H1 (cell line): ENCODE measurements at regions not wholly inside any gene's neighbourhood (a gene's known extent, or its start where the extent isn't known, plus 50 kb on each side); places are given as distances from the start of the nearest gene placed in this dataset.

Source experiments
- CTCF ChIA-PET: fragments of 300-600 bp; sonication (Branson Sonifier 250); formaldehyde crosslinking; loops from one replicate; lab custom pipeline; 2021; ENCODE audit not compliant: partially characterized antibody; lab: Charles Lee
- POLR2A ChIA-PET: fragments of 300-600 bp; sonication (Branson Sonifier 250); formaldehyde crosslinking; loops from one replicate; lab custom pipeline; 2021; ENCODE audit warnings: inconsistent platforms; ENCODE audit not compliant: partially characterized antibody; lab: Charles Lee
- DNase-seq, 2 experiments: peaks; one replicate each; pipeline versions ENCODE4 v3.0.0 to v3.0.0-alpha.2; 2010 to 2022; ENCODE audit warnings: low spot score in 2 of 2, low read depth in 1 of 2, mixed read lengths in 1 of 2
- FAIRE-seq: peaks from 2 replicates; lab custom pipeline; 2011; peaks lifted over from hg19 to GRCh38; lab: Jason Lieb, UNC
- H2AFZ ChIP-seq: 2 replicates; pipeline ENCODE4 v1.8.1; 2012; ENCODE audit warnings: low read length, inconsistent platforms
- H2AK5ac ChIP-seq: 2 replicates; pipeline ENCODE4 v1.6.1; 2013; ENCODE audit warnings: low read depth, low read length
- H2BK120ac ChIP-seq: replicated peaks from 2 replicates; pipeline ENCODE3; 2013; ENCODE audit warnings: low read depth, low read length, inconsistent platforms
- H2BK12ac ChIP-seq: 2 replicates; pipeline ENCODE4 v1.6.1; 2013; ENCODE audit warnings: low read depth, low read length
- H2BK15ac ChIP-seq: 2 replicates; pipeline ENCODE4 v1.6.1; 2013; ENCODE audit warnings: low read length
- H2BK20ac ChIP-seq: 2 replicates; pipeline ENCODE4 v1.6.1; 2013; ENCODE audit warnings: low read length
- H2BK5ac ChIP-seq: 2 replicates; pipeline ENCODE4 v1.6.1; 2013; ENCODE audit warnings: low read depth, low read length
- H3K14ac ChIP-seq: 2 replicates; pipeline ENCODE4 v1.6.1; 2013; ENCODE audit warnings: inconsistent platforms; ENCODE audit not compliant: insufficient read length
- H3K18ac ChIP-seq: 2 replicates; pipeline ENCODE4 v1.6.1; 2013; ENCODE audit warnings: low read length; ENCODE audit errors: extremely low read depth
- H3K23ac ChIP-seq: 2 replicates; pipeline ENCODE4 v1.6.1; 2013; ENCODE audit warnings: inconsistent platforms; ENCODE audit not compliant: insufficient read length
- H3K23me2 ChIP-seq: 2 replicates; pipeline ENCODE4 v1.6.1; 2013; ENCODE audit warnings: low read depth, low read length
- H3K27ac ChIP-seq: 2 replicates; pipeline ENCODE4 v1.6.1; 2011; ENCODE audit warnings: low read depth, low read length, inconsistent platforms
- H3K27me3 ChIP-seq, 4 experiments: replicated peaks in 1 of 4; 1 replicate in 1 of 4; 2 replicates in 3 of 4; pipeline versions ENCODE4 v1.6.1 to v1.8.1; 2011 to 2013; ENCODE audit warnings: low read length in 3 of 4, mild to moderate bottlenecking in 3 of 4, inconsistent platforms in 2 of 4, mixed read lengths in 2 of 4, moderate library complexity in 1 of 4; ENCODE audit not compliant: control insufficient read depth in 3 of 4, insufficient read depth in 3 of 4; ENCODE audit errors: extremely low read depth in 1 of 4
- H3K36me3 ChIP-seq, 4 experiments: 2 replicates each; pipeline versions ENCODE4 v1.6.1 to v1.8.1; 2011 to 2013; ENCODE audit warnings: mild to moderate bottlenecking in 4 of 4, low read length in 3 of 4, moderate library complexity in 2 of 4, control low read depth in 1 of 4, inconsistent platforms in 1 of 4; ENCODE audit not compliant: insufficient read depth in 4 of 4, control insufficient read depth in 2 of 4
- H3K4ac ChIP-seq: replicated peaks from 2 replicates; pipeline ENCODE3; 2013; ENCODE audit warnings: low read length, low read depth, mixed read lengths, inconsistent platforms; ENCODE audit not compliant: insufficient read length
- H3K4me1 ChIP-seq, 4 experiments: replicated peaks in 1 of 4; 1 replicate in 1 of 4; 2 replicates in 3 of 4; pipeline versions ENCODE4 v1.6.1 to v1.8.1; 2011 to 2013; ENCODE audit warnings: low read length in 3 of 4, inconsistent platforms in 2 of 4, mixed read lengths in 1 of 4; ENCODE audit not compliant: insufficient read depth in 4 of 4, control insufficient read depth in 3 of 4
- H3K4me2 ChIP-seq, 2 experiments: 2 replicates each; pipeline versions ENCODE4 v1.6.1 to v1.8.1; 2011 to 2013; ENCODE audit warnings: low read depth in 2 of 2, low read length in 2 of 2, control low read depth in 1 of 2, inconsistent platforms in 1 of 2, mild to moderate bottlenecking in 1 of 2; ENCODE audit not compliant: insufficient read depth in 1 of 2
- H3K4me3 ChIP-seq, 4 experiments: fragments of 200-600, 300-600 bp in 1 of 4; sonication (generic), shearing (Covaris generic), sonication (Bioruptor Twin) in 1 of 4; 2 replicates each; pipeline versions ENCODE4 v1.5.1 to v1.8.1; 2011 to 2016; ENCODE audit warnings: low read length in 4 of 4, low read depth in 3 of 4, control low read depth in 2 of 4, inconsistent platforms in 2 of 4, mild to moderate bottlenecking in 2 of 4, mixed read lengths in 1 of 4, moderate library complexity in 1 of 4; ENCODE audit not compliant: insufficient read depth in 2 of 4; ENCODE audit errors: extremely low read depth in 1 of 4
- H3K56ac ChIP-seq: replicated peaks from 2 replicates; pipeline ENCODE3; 2013; ENCODE audit warnings: low read depth, mild to moderate bottlenecking, mixed read lengths, low read length, inconsistent platforms; ENCODE audit not compliant: insufficient read length
- H3K79me1 ChIP-seq: 2 replicates; pipeline ENCODE4 v1.6.1; 2013; ENCODE audit warnings: low read depth, low read length, control low read depth
- H3K79me2 ChIP-seq, 2 experiments: 2 replicates each; pipeline versions ENCODE4 v1.6.1 to v1.8.1; 2012 to 2013; ENCODE audit warnings: low read length in 2 of 2, mild to moderate bottlenecking in 2 of 2, inconsistent platforms in 1 of 2; ENCODE audit not compliant: insufficient read depth in 2 of 2, control insufficient read depth in 1 of 2
- H3K9ac ChIP-seq, 4 experiments: replicated peaks in 1 of 4; 1 replicate in 1 of 4; 2 replicates in 3 of 4; pipeline versions ENCODE4 v1.6.1 to v1.8.1; 2011 to 2013; ENCODE audit warnings: low read depth in 3 of 4, low read length in 3 of 4, control low read depth in 2 of 4, mild to moderate bottlenecking in 2 of 4, moderate library complexity in 2 of 4, inconsistent platforms in 1 of 4; ENCODE audit errors: extremely low read depth in 1 of 4
- H3K9me3 ChIP-seq, 2 experiments: 2 replicates each; pipeline versions ENCODE4 v1.6.1 to v1.8.1; 2012 to 2013; ENCODE audit warnings: mild to moderate bottlenecking in 2 of 2, moderate library complexity in 2 of 2, control low read depth in 1 of 2, inconsistent platforms in 1 of 2, low read depth in 1 of 2, low read length in 1 of 2, mixed read lengths in 1 of 2; ENCODE audit not compliant: insufficient read depth in 2 of 2
- H4K20me1 ChIP-seq, 2 experiments: replicated peaks in 1 of 2; 2 replicates each; pipeline versions ENCODE3 to v1.8.1; 2011 to 2013; ENCODE audit warnings: inconsistent platforms in 2 of 2, low read length in 2 of 2, mild to moderate bottlenecking in 1 of 2; ENCODE audit not compliant: insufficient read depth in 2 of 2, control insufficient read depth in 1 of 2
- H4K5ac ChIP-seq: 2 replicates; pipeline ENCODE4 v1.6.1; 2013; ENCODE audit warnings: low read length, low read depth, mixed read lengths, inconsistent platforms; ENCODE audit not compliant: insufficient read length
- H4K8ac ChIP-seq: 2 replicates; pipeline ENCODE4 v1.8.0; 2013; ENCODE audit warnings: mild to moderate bottlenecking, moderate library complexity, low read length, inconsistent platforms; ENCODE audit not compliant: insufficient read depth; ENCODE audit errors: extremely low read depth
- H4K91ac ChIP-seq: replicated peaks from 2 replicates; pipeline ENCODE3; 2013; ENCODE audit warnings: low read length, mixed read lengths, inconsistent platforms; ENCODE audit not compliant: insufficient read length
- BACH1 ChIP-seq: IDR thresholded peaks from 2 replicates; pipeline ENCODE4 v1.6.1; 2012; ENCODE audit warnings: low read length, improper control_type of control experiment
- CHD1 ChIP-seq: IDR thresholded peaks from 2 replicates; pipeline ENCODE4 v1.6.1; 2012; ENCODE audit warnings: low read depth, low read length, improper control_type of control experiment
- EZH2 ChIP-seq: fragments of 200-600 bp; sonication (generic); IDR thresholded peaks from 2 replicates; pipeline ENCODE4 v1.7.1; 2012; ENCODE audit warnings: low read depth, mild to moderate bottlenecking, moderate library complexity, low read length, inconsistent platforms; ENCODE audit not compliant: severe bottlenecking
- HDAC6 ChIP-seq: IDR thresholded peaks from one replicate; pipeline ENCODE4 v1.7.1; 2012; ENCODE audit warnings: low read depth, mild to moderate bottlenecking, inconsistent platforms, low read length, moderate library complexity
- NRF1 ChIP-seq: IDR thresholded peaks from 2 replicates; pipeline ENCODE4 v1.6.1; 2011; ENCODE audit warnings: mild to moderate bottlenecking, low read depth, low read length, improper control_type of control experiment
- RAD21 ChIP-seq, 2 experiments: IDR thresholded peaks in 1 of 2; conservative IDR thresholded peaks in 1 of 2; 2 replicates each; pipeline ENCODE4 v1.6.1; 2011; ENCODE audit warnings: low read depth in 2 of 2, low read length in 2 of 2, improper control_type of control experiment in 1 of 2, inconsistent platforms in 1 of 2, mild to moderate bottlenecking in 1 of 2, moderate library complexity in 1 of 2
- SUZ12 ChIP-seq: fragments of 200-600 bp; sonication (generic); IDR thresholded peaks from 2 replicates; pipeline ENCODE4 v1.6.1; 2012; ENCODE audit warnings: mild to moderate bottlenecking, inconsistent platforms, low read length, moderate library complexity, mixed read lengths
- TBP ChIP-seq: IDR thresholded peaks from 2 replicates; pipeline ENCODE4 v1.6.1; 2011; ENCODE audit warnings: low read depth, low read length, improper control_type of control experiment
- TCF12 ChIP-seq: IDR thresholded peaks from 2 replicates; pipeline ENCODE4 v1.6.1; 2011; ENCODE audit warnings: low read depth, mild to moderate bottlenecking, low read length
- WGBS, 2 experiments: shearing (Covaris generic) in 1 of 2; methylation state at CpG; one replicate each; pipeline versions ENCODE4 v1.1.6 to v1.1.7; 2013 to 2015; ENCODE audit warnings: low lambda C conversion rate in 2 of 2, mixed read lengths in 2 of 2, inconsistent platforms in 1 of 2, low coverage in 1 of 2, missing lambda C conversion rate in 1 of 2; ENCODE audit not compliant: insufficient replicate concordance in 2 of 2, insufficient coverage in 1 of 2, insufficient read length in 1 of 2; ENCODE audit errors: extremely low coverage in 1 of 2, missing lambda C conversion rate in 1 of 2; 5-methylcytosine and 5-hydroxymethylcytosine counted together

- H3K36me3 ChIP-seq, result no peaks in the 10 kb centered on the region
- ChIA-PET POLR2A (no interaction called here), CTCF (interaction anchor here (0.6 kb wide), 1 partner anchor 115 kb away, joined by 4 read pairs; no protein-coding TSS in a partner anchor)
- H4K91ac ChIP-seq, result no peak overlapping the region
- no peaks in the 10 kb centered on the region for H3K79me1 ChIP-seq
- no peak overlapping the region for H2BK15ac ChIP-seq
- H2BK120ac ChIP-seq, result no peak overlapping the region
- 0 out of 2 replicates have a peak overlapping the region, but pooled peaks have one; percentile 29 for H2AFZ ChIP-seq
- H3K18ac ChIP-seq, result no peak overlapping the region
- no peaks in the 10 kb centered on the region for H3K4me1 ChIP-seq
- WGBS, 2 experiments, result 94% methylated on average over 4 of the region's 4 CpGs; no CpG with 5 or more reads in 1 of the 2 experiments
- H3K56ac ChIP-seq, result no peak overlapping the region
- H3K9ac ChIP-seq, result no peak overlapping the region
- no peak overlapping the region for H4K8ac ChIP-seq
- H3K23me2 ChIP-seq, result no peaks in the 10 kb centered on the region
- FAIRE-seq (no peak), DNase-seq (no peak)
- H3K4me2 ChIP-seq, result no peak overlapping the region
- no peak overlapping the region for H2BK20ac ChIP-seq
- no peaks in the 10 kb centered on the region for H3K79me2 ChIP-seq
- no peak overlapping the region for H2BK12ac ChIP-seq
- no peaks in the 10 kb centered on the region for H4K20me1 ChIP-seq
- H3K27me3 ChIP-seq, result no peaks in the 10 kb centered on the region
- no peak overlapping the region for H3K4ac ChIP-seq
- H4K5ac ChIP-seq, result no peak overlapping the region
- H3K27ac ChIP-seq, result no peak overlapping the region
- TF ChIP-seq SUZ12, result no peak
- no peak for TF ChIP-seq CHD1
- TF ChIP-seq TBP, result no peak
- TF ChIP-seq EZH2, result no peak
- TF ChIP-seq BACH1, result no peak
- no peak for TF ChIP-seq RAD21 (IDR thresholded peaks at IDR 0.05 in 1 of 2, conservative IDR thresholded peaks at IDR 0.05 in 1 of 2; ENCODE audit: low read depth in 2 of 2, low read length in 2 of 2)
- TF ChIP-seq HDAC6, result no peak
- TF ChIP-seq NRF1, result no peak
- TF ChIP-seq TCF12, result no peak
- no peak overlapping the region for H3K4me3 ChIP-seq
- no peak overlapping the region for H2BK5ac ChIP-seq
- no peak overlapping the region for H2AK5ac ChIP-seq
- H3K14ac ChIP-seq, result no peak overlapping the region
- no peaks in the 10 kb centered on the region for H3K9me3 ChIP-seq
- H3K23ac ChIP-seq, result no peak overlapping the region
These were observed 541.0 kb downstream of the SPRY1 start for GRCh38 chr4:123937581-123937980.
